Jurkat, Clone E6-1 (cell line): ENCODE measurements at regions not wholly inside any gene's neighbourhood (a gene's known extent, or its start where the extent isn't known, plus 50 kb on each side); places are given as distances from the start of the nearest gene placed in this dataset.
A peak's percentile ranks its signal among the peaks of the same experiment; 100 is the strongest.

Experiments
- DNase-seq: peaks from one replicate; pipeline ENCODE4 v3.0.0-alpha.2; 2011; ENCODE audit warnings: low read depth, low spot score
- H3K4me3 ChIP-seq: 2 replicates; pipeline ENCODE4 v1.5.1; 2011; ENCODE audit warnings: mild to moderate bottlenecking, low read length, control low read depth, moderate library complexity

GRCh38 chr20:56793916-56794315 lies 164.8 kb downstream of the TFAP2C start:
- H3K4me3 ChIP-seq: no peak overlapping the region
- DNase-seq: no peak

DNA sequence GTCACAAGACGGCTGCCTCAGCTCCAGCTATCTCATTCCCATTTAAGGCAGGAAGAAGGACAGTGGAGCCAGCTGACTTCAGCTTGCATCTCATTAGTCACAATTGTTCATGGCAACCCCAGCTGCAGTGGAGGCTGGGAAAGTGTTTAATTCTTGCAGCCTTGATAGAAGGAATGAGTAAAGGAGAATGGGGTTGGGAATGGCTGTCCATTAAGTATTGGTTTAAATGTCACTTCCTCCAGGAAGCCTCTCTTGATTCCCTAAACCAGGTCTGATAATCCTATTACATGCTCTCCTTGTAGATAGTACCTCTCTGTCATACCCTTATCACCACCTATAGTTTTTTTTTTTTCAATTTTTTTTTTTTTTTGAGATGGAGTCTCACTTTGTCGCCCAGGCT lies 166.4 kb downstream of the TFAP2C start:
- DNase-seq: no peak
- H3K4me3 ChIP-seq: no peak overlapping the region

DNA sequence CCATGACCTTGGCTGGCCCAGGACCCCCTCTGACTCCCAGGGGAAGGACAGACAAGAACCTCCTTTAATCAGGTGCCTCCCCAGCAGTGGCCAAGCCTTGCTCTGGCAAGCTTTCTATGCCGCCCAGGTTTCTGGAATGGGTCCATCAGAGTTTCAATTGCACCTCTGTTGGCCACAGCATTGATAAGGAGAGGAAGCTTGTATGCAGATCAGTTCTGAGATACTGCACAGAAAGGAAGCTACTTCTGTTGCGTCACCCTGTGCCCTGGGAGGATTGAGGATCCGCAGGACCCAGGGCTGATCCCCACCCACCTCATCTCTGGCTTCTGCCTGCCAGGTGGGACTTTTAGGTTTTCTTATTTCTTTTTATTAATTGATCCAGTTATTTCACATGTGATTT lies 167.2 kb downstream of the TFAP2C start:
- no peak for DNase-seq
- no peak overlapping the region for H3K4me3 ChIP-seq

- DNase-seq: no peak
- H3K4me3 ChIP-seq: no peak overlapping the region
Observed at GRCh38 chr20:56797023-56797422, 167.9 kb downstream of the TFAP2C start.

DNA sequence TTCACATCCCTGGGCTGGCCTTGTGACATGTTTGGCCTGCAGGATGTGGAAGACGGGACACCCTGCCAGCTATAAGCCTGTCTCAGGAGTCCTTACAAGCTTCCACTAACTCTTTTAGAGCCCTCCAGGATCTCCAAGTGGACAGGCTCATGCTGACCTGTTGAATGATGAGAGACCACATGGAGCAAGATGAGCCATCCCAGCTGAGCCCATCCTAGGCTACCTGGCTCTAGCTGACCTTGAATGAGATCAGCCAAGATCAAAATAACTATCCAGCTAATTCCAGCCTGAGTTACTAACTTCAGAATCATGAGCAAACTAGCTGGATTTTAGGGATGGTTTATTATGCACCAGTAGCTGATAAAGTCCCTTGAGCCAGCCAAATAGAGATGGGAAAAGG lies 169.5 kb downstream of the TFAP2C start:
- DNase-seq: no peak
- H3K4me3 ChIP-seq: no peak overlapping the region

DNA sequence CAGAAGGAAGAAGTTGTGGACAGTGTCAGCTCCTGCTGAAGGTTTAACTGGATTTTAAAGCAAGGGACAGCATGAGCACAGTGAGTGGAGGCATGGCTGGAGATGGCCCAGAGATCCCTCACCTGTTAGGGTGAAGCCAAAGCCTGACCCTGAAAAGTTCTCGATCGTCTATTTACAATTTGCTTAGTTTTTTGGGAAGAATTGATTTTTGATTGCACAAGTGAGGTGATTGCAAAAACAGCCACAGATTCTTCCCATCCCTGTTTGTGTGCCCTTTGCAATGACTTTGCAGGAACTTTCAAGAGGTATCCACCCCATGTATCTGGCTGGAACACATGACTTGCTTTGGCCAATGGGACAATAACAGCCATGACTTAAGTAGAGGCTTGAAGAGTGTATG lies 170.1 kb downstream of the TFAP2C start:
- H3K4me3 ChIP-seq: no peak overlapping the region
- DNase-seq: no peak

- no peak overlapping the region for H3K4me3 ChIP-seq
- DNase-seq: peak; percentile 35
Observed at GRCh38 chr20:56800088-56800487, 171.0 kb downstream of the TFAP2C start.

DNA sequence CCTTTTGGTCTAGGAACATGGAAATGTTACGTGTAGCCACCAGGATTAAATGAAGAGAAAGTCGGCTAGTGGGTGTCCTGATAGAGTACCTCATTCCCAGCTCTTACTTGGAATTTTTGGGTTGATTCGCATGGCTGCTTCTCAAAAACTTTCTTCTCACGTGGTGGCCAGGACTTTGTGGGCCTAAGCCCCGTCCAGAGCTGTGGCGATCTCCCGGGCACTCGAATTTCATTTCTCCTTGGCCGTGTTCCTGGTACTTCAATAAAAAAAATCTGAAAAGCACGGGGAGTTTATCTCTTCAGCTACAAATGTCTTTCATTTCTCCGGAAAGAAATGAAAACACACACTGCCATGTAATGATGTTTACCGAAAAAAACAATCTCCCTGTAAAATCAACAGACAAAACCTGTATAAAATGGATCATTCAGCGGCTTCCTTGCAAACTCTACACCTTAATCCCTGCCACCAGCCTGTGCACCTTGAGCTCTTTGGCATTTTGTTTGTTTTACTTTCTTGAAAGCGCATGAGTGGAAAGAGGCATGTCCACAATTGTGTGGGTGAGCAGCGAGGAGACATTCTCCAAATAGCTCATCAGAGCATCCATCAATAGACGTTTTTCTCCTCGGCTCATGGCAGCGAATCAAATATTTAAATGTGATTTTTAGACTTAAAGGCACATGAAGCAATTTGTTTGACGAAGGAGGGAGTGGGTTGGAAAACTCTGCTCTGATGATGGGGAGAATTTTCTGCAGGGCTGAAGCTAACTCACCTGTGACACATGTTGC lies 173.1 kb downstream of the TFAP2C start:
- no peak for DNase-seq
- no peak overlapping the region for H3K4me3 ChIP-seq

DNA sequence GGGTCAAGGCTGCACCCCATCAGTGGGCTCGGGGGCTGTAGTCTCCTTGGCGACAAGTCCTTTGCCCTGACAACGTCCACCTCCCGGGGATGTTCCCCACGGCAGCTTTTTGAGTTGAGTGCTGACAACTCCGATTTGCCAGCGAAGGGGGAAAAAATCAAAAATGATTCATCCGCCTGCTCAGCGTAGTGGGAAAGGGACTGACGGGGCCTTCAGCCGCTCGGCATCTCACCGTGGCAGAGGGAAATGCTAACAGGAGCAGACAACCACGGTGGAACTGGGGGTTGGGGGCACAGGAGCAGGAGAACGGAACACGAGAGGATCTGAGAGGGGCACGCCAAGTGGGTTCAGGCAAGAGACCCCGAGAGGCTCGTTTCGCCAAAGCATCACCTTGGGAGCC lies 173.7 kb downstream of the TFAP2C start:
- H3K4me3 ChIP-seq: no peak overlapping the region
- DNase-seq: no peak

DNA sequence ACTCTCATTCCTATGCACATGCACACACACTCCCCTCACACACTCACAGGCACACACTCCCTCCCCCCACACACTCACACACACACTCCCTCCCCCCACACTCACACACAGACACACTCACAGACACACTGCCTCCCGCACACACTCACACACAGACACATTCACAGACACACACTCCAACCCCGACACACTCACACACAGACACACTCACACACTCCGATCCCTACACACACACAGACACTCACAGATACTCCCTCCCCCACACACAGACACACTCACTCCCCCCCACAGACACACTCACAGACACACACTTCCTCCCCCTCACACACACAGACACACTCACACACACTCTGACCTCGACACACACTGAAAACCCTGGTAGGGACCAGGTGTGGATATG lies 176.2 kb downstream of the TFAP2C start:
- no peak overlapping the region for H3K4me3 ChIP-seq
- DNase-seq: no peak

- no peak overlapping the region for H3K4me3 ChIP-seq
- DNase-seq: no peak
Observed at GRCh38 chr20:56805966-56806365, 176.9 kb downstream of the TFAP2C start.

DNA sequence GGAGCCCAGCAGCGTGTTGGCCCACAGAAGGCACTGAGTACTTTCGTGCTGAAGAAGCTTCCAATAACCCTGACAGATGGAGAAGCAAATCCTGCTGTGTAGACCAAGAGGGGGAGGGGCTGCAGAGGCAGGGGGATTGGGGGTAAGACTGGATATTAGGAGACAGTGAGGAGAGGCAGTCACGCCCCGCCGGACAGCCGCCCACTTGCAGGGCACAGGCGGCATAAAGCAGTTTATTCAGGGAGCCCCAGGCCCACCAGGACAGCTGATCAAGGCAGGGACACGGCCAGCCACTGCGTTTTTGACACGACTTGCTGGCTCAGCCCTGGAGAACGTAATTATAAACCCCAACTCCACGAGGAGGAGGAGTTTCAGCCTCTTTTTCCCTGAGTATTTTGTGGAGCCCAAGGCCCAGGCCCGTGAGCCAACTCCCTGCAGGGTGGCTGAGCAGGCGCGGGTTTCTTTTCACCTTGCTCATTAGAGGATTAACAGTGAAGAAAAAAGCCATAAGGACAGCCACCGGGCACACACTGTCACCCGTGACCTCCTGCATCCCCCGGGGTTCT lies 177.9 kb downstream of the TFAP2C start:
- DNase-seq: no peak

GRCh38 chr20:56808117-56808725 lies 179.1 kb downstream of the TFAP2C start:
- DNase-seq: no peak
- no peak overlapping the region for H3K4me3 ChIP-seq

More for the DNA sequence above, 177.9 kb downstream of the TFAP2C start:
- no peak overlapping the region for H3K4me3 ChIP-seq

DNA sequence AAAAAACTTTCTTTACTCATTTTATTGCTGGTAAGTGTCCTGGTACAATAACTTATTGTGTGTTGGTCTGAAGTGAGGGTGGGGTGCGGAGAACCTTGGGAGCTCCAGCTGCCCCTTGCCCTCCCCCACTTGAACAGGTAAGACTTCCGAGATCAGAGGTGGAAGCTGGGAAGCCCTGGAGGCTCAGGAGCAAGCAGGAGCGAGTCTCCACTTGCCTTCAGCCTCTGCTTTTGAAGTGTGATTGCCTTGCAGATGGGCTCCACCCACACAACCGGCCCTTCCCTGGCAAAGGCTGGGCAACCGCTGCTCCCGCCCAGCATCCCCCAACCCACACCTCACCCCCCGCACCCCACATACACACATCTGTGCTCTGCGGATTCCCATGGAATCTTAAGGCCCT lies 179.6 kb downstream of the TFAP2C start:
- DNase-seq: no peak
- no peak overlapping the region for H3K4me3 ChIP-seq

GRCh38 chr20:56809668-56810067 lies 180.6 kb downstream of the TFAP2C start:
- DNase-seq: no peak
- no peak overlapping the region for H3K4me3 ChIP-seq

- DNase-seq: no peak
- no peak overlapping the region for H3K4me3 ChIP-seq
Observed at GRCh38 chr20:56810141-56810540, 181.0 kb downstream of the TFAP2C start.

DNA sequence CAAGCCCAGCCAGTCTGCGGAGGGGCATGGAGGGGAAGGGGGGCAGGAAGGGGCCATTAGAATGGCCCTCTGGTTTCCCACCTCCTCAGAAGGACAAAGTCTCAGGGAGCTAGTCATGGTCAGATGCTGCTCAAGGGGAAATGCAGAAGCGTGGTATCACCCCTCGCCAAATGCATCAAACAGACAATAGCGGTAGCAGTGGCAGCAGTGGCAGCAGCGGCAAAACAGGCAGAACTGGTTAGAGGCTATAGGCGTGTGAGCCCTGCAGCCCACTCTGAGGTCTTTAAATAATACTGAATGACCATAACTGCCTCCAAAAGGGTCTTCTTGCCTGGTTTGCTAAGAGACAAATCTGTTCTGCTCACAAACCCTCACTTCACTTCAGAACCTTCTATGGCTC lies 186.7 kb downstream of the TFAP2C start:
- no peak for DNase-seq
- no peak overlapping the region for H3K4me3 ChIP-seq

GRCh38 chr20:56816349-56816748 lies 187.2 kb downstream of the TFAP2C start:
- no peak for DNase-seq
- H3K4me3 ChIP-seq: no peak overlapping the region

DNA sequence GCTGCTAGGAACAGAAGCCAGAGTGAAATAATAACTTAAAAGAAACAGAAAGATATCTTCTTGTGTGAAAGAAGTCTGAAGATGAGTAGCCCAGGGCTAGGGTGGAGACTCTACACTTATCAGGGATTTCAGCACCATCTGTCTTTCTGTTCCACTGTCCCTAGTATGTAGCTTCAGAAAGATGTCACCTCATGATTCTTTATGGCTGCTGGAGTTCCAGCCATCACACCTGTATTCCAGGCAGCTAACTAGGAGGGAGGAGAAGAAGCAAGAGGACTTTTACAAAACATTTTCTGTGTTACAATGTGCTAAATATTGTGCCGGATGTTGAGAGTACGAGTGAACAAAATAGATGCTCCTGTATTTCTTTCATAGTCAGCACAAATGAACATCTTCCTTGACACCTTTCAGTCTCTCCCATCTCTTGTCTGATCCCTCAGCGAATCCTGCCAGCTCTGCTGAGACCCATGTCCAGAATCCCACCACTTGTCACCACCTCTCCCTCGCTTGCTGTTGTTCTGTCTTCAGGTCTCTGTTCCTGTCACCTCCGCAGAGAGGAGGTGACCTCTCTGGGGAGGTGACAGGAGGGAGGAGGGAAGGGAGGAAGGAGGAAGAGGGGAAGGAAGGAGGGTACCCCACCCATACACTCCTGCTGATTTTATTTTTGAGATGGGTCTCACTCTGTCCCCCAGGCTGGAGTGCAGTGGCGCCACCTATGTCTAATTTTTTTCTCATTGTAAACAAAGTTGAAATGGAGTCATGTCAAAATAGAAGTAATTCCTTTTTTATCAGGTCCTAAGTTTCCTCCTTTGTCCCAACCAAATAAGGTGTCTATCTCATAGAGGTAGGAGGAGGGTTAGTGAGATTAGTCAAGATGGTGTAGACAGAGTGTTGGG lies 188.9 kb downstream of the TFAP2C start:
- H3K4me3 ChIP-seq: no peak overlapping the region
- no peak for DNase-seq

- no peak for DNase-seq
Observed at GRCh38 chr20:56820984-56821383, 191.9 kb downstream of the TFAP2C start.

More at GRCh38 chr20:56820984-56821383, 191.9 kb downstream of the TFAP2C start:
- no peak overlapping the region for H3K4me3 ChIP-seq
